ENCODE measurements at regions not wholly inside any gene's neighbourhood (a gene's known extent, or its start where the extent isn't known, plus 50 kb on each side); places are given as distances from the start of the nearest gene placed in this dataset.

- TF ChIP-seq REST (IDR thresholded peaks at IDR 0.05; ENCODE audit: insufficient read depth in 1 of 2, low read depth in 2 of 2, low read length in 2 of 2): no peak
- no peak for TF ChIP-seq POLR2AphosphoS5 (IDR thresholded peaks at IDR 0.05; ENCODE audit: low read depth, low read length)
- no peak for TF ChIP-seq SIN3A (IDR thresholded peaks at IDR 0.05; ENCODE audit: borderline replicate concordance, insufficient read depth, low read length)
- TF ChIP-seq TAF1 (IDR thresholded peaks at IDR 0.05; ENCODE audit: borderline replicate concordance, insufficient read depth, low read length): no peak
- no peak for TF ChIP-seq FOXP2 (optimal IDR thresholded peaks at IDR 0.05; ENCODE audit: borderline replicate concordance, extremely low read depth, extremely low read length, insufficient read depth)
Observed at GRCh38 chr16:18050777-18051176, 285.8 kb downstream of the NPIPA8 start.
